PFSK-1 (cell line): ENCODE measurements at regions not wholly inside any gene's neighbourhood (a gene's known extent, or its start where the extent isn't known, plus 50 kb on each side); places are given as distances from the start of the nearest gene placed in this dataset.

Source experiments
- FOXP2 ChIP-seq: optimal IDR thresholded peaks from 2 replicates; pipeline ENCODE3; 2011; ENCODE audit warnings: borderline replicate concordance, control low read depth, inconsistent platforms; ENCODE audit not compliant: insufficient read depth; ENCODE audit errors: extremely low read length, extremely low read depth
- POLR2AphosphoS5 ChIP-seq: IDR thresholded peaks from 2 replicates; pipeline ENCODE4 v1.6.1; 2012; ENCODE audit warnings: low read depth, mild to moderate bottlenecking, control low read depth, low read length, moderate library complexity
- REST ChIP-seq, 2 experiments: IDR thresholded peaks; 2 replicates each; pipeline versions ENCODE4 v1.6.1 to v1.8.0; 2011 to 2012; ENCODE audit warnings: low read depth in 2 of 2, low read length in 2 of 2, control low read depth in 1 of 2, inconsistent platforms in 1 of 2, mild to moderate bottlenecking in 1 of 2, moderate library complexity in 1 of 2; ENCODE audit not compliant: insufficient read depth in 1 of 2
- SIN3A ChIP-seq: IDR thresholded peaks from 2 replicates; pipeline ENCODE4 v1.6.1; 2012; ENCODE audit warnings: mild to moderate bottlenecking, low read length, moderate library complexity, borderline replicate concordance; ENCODE audit not compliant: insufficient read depth
- TAF1 ChIP-seq: IDR thresholded peaks from 2 replicates; pipeline ENCODE4 v1.6.1; 2012; ENCODE audit warnings: low read length, control low read depth, borderline replicate concordance; ENCODE audit not compliant: insufficient read depth

GRCh38 chr6:156197513-156197912 lies 579.7 kb upstream of the ARID1B start:
- no peak for TF ChIP-seq REST (IDR thresholded peaks at IDR 0.05; ENCODE audit: insufficient read depth in 1 of 2, low read depth in 2 of 2, low read length in 2 of 2)
- TF ChIP-seq POLR2AphosphoS5 = no peak
- TF ChIP-seq FOXP2 = no peak
- no peak for TF ChIP-seq SIN3A
- TF ChIP-seq TAF1 = no peak

- no peak for TF ChIP-seq SIN3A
- TF ChIP-seq TAF1 = no peak
- no peak for TF ChIP-seq REST (IDR thresholded peaks at IDR 0.05; ENCODE audit: insufficient read depth in 1 of 2, low read depth in 2 of 2, low read length in 2 of 2)
- no peak for TF ChIP-seq FOXP2
- no peak for TF ChIP-seq POLR2AphosphoS5
These were observed 582.2 kb upstream of the ARID1B start for GRCh38 chr6:156194981-156195380.

GRCh38 chr6:156193381-156193780 lies 583.8 kb upstream of the ARID1B start:
- TF ChIP-seq SIN3A (no peak), FOXP2 (no peak), POLR2AphosphoS5 (no peak), REST (IDR thresholded peaks at IDR 0.05; ENCODE audit: insufficient read depth in 1 of 2, low read depth in 2 of 2, low read length in 2 of 2) (no peak), TAF1 (no peak)

GRCh38 chr6:156191895-156192294 lies 585.3 kb upstream of the ARID1B start:
- TF ChIP-seq POLR2AphosphoS5 (no peak), SIN3A (no peak), REST (IDR thresholded peaks at IDR 0.05; ENCODE audit: insufficient read depth in 1 of 2, low read depth in 2 of 2, low read length in 2 of 2) (no peak), TAF1 (no peak), FOXP2 (no peak)

GRCh38 chr6:156190270-156190669 lies 586.9 kb upstream of the ARID1B start:
- TF ChIP-seq REST (IDR thresholded peaks at IDR 0.05; ENCODE audit: insufficient read depth in 1 of 2, low read depth in 2 of 2, low read length in 2 of 2) = no peak
- TF ChIP-seq FOXP2 = no peak
- TF ChIP-seq POLR2AphosphoS5 = no peak
- no peak for TF ChIP-seq SIN3A
- no peak for TF ChIP-seq TAF1
